GM12878 (cell line): ENCODE measurements at regions not wholly inside any gene's neighbourhood (a gene's known extent, or its start where the extent isn't known, plus 50 kb on each side); places are given as distances from the start of the nearest gene placed in this dataset.

Experiments
- ATAC-seq: fragments of 200-7000 bp; cut with Tn5 transposase; 3 replicates; pipeline ENCODE4 v1.9.1; 2020; ENCODE audit warnings: mild to moderate bottlenecking, moderate library complexity
- BruUV-seq: library from RNA; stranded (reverse); fragments of 400-500 nt; replicated peaks from 2 replicates; lab custom pipeline; 2021; lab: Mats Ljungman, UMichigan
- CTCF ChIA-PET: fragments of 300-600 bp; sonication (Branson Sonifier 250); formaldehyde crosslinking; extraction: SDS; loops from one replicate; lab custom pipeline; 2021; ENCODE audit warnings: inconsistent platforms; lab: Yijun Ruan, JAX
- POLR2A ChIA-PET: fragments of 350-600 bp; formaldehyde crosslinking; extraction: SDS; loops from one replicate; lab custom pipeline; 2021; ENCODE audit warnings: inconsistent platforms; lab: Charles Lee
- RAD21 ChIA-PET: fragments of 300-600 bp; sonication (Branson Sonifier 250); formaldehyde crosslinking; loops from one replicate; lab custom pipeline; 2023; ENCODE audit warnings: antibody characterized with exemption; ENCODE audit not compliant: unreplicated experiment; lab: Charles Lee
- SMC1A ChIA-PET: fragments of 300-600 bp; sonication (Branson Sonifier 250); formaldehyde crosslinking; loops from one replicate; lab custom pipeline; 2023; ENCODE audit not compliant: unreplicated experiment, uncharacterized antibody; lab: Charles Lee
- DNase-seq: peaks from one replicate; pipeline ENCODE4 v3.0.0-alpha.2; 2011; ENCODE audit warnings: low read depth, low spot score
- FAIRE-seq: peaks from 3 replicates; lab custom pipeline; 2011; peaks lifted over from hg19 to GRCh38; lab: Jason Lieb, UNC
- H2AFZ ChIP-seq: 2 replicates; pipeline ENCODE4 v1.6.0; 2011; ENCODE audit warnings: low read depth, low read length, control low read depth; ENCODE audit not compliant: control insufficient read depth
- H3K27ac ChIP-seq: 2 replicates; pipeline ENCODE4 v1.5.1; 2011; ENCODE audit warnings: control low read depth; ENCODE audit not compliant: control insufficient read depth, insufficient read depth
- H3K27me3 ChIP-seq, 2 experiments: replicated peaks in 1 of 2; 2 replicates each; pipeline versions ENCODE4 v1.6.0 to v1.6.1; 2011; ENCODE audit warnings: low read length in 1 of 2; ENCODE audit not compliant: control insufficient read depth in 2 of 2, insufficient read depth in 2 of 2
- H3K36me3 ChIP-seq, 2 experiments: 2 replicates each; pipeline ENCODE4 v1.5.1; 2011; ENCODE audit warnings: low read length in 1 of 2; ENCODE audit not compliant: control insufficient read depth in 2 of 2, insufficient read depth in 2 of 2
- H3K4me1 ChIP-seq: 2 replicates; pipeline ENCODE4 v1.6.1; 2011; ENCODE audit warnings: mild to moderate bottlenecking, low read length, moderate library complexity, mixed read lengths; ENCODE audit not compliant: control insufficient read depth, insufficient read depth
- H3K4me2 ChIP-seq: 2 replicates; pipeline ENCODE4 v1.6.0; 2011; ENCODE audit warnings: control low read depth; ENCODE audit not compliant: control insufficient read depth, insufficient read depth
- H3K4me3 ChIP-seq: fragments of 200-600 bp; sonication (generic); 2 replicates; pipeline ENCODE4 v1.5.1; 2016
- H3K79me2 ChIP-seq: 2 replicates; pipeline ENCODE4 v1.6.0; 2011; ENCODE audit warnings: low read length; ENCODE audit not compliant: control insufficient read depth, insufficient read depth
- H3K9ac ChIP-seq: 2 replicates; pipeline ENCODE4 v1.8.0; 2011; ENCODE audit warnings: low read length, control low read depth, mixed read lengths; ENCODE audit not compliant: control insufficient read depth, insufficient read depth
- H3K9me3 ChIP-seq: replicated peaks from 3 replicates; pipeline ENCODE4 v1.5.1; 2011; ENCODE audit warnings: mild to moderate bottlenecking, low read length; ENCODE audit not compliant: control insufficient read depth, insufficient read depth
- H4K20me1 ChIP-seq: 2 replicates; pipeline ENCODE4 v1.6.0; 2011; ENCODE audit not compliant: control insufficient read depth, insufficient read depth
- ATF3 ChIP-seq: IDR thresholded peaks from 2 replicates; pipeline ENCODE4 v1.6.1; 2011; ENCODE audit warnings: low read depth, mild to moderate bottlenecking, low read length, moderate library complexity, borderline replicate concordance; ENCODE audit errors: extremely low read depth
- ATF7 ChIP-seq: fragments of 450-650 bp; IDR thresholded peaks from 2 replicates; pipeline ENCODE4 v1.6.1; 2016; ENCODE audit warnings: low read depth, mild to moderate bottlenecking
- EZH2 ChIP-seq: IDR thresholded peaks from 2 replicates; pipeline ENCODE4 v1.6.1; 2012; ENCODE audit warnings: low read depth, mild to moderate bottlenecking, control low read depth, inconsistent platforms, low read length, borderline replicate concordance; ENCODE audit not compliant: control insufficient read depth
- GABPA ChIP-seq: IDR thresholded peaks from 2 replicates; pipeline ENCODE4 v1.6.1; 2014; ENCODE audit warnings: antibody characterized with exemption, low read depth, mild to moderate bottlenecking, inconsistent platforms
- HSF1 ChIP-seq: fragments of 150-350 bp; IDR thresholded peaks from 2 replicates; pipeline ENCODE4 v1.6.1; 2014; ENCODE audit warnings: mild to moderate bottlenecking, low read depth, low read length
- KDM1A ChIP-seq: fragments of 200-600 bp; sonication (generic); IDR thresholded peaks from 2 replicates; pipeline ENCODE4 v1.6.1; 2016; ENCODE audit warnings: borderline replicate concordance
- PML ChIP-seq: IDR thresholded peaks from 2 replicates; pipeline ENCODE4 v1.6.1; 2012; ENCODE audit warnings: low read length, inconsistent platforms
- SREBF1 ChIP-seq: IDR thresholded peaks from 2 replicates; pipeline ENCODE4 v1.6.1; 2012; ENCODE audit warnings: mild to moderate bottlenecking, low read length
- SUZ12 ChIP-seq: fragments of 200-600 bp; sonication (generic); IDR thresholded peaks from one replicate; pipeline ENCODE4 v1.6.1; 2018; ENCODE audit warnings: antibody characterized with exemption, mild to moderate bottlenecking; ENCODE audit not compliant: unreplicated experiment
- ZBED1 ChIP-seq: IDR thresholded peaks from 2 replicates; pipeline ENCODE4 v1.6.1; 2016; ENCODE audit warnings: borderline replicate concordance
- ZBTB4 ChIP-seq: fragments of 450-650 bp; formaldehyde crosslinking; IDR thresholded peaks from 2 replicates; pipeline ENCODE4 v1.4.0; 2022; ENCODE audit warnings: mild to moderate bottlenecking, moderate library complexity
- ZNF217 ChIP-seq: fragments of 450-650 bp; IDR thresholded peaks from 2 replicates; pipeline ENCODE4 v1.6.1; 2017; ENCODE audit warnings: antibody characterized with exemption, mild to moderate bottlenecking
- ZNF687 ChIP-seq: fragments of 450-650 bp; IDR thresholded peaks from 2 replicates; pipeline ENCODE4 v1.6.1; 2017; ENCODE audit warnings: mild to moderate bottlenecking, moderate library complexity
- ZZZ3 ChIP-seq: IDR thresholded peaks from 2 replicates; pipeline ENCODE4 v1.6.1; 2011; ENCODE audit warnings: low read depth; ENCODE audit not compliant: control insufficient read depth, insufficient read length
- WGBS: methylation state at CpG from one replicate; pipeline ENCODE4 v1.1.6; 2016; ENCODE audit warnings: low lambda C conversion rate; ENCODE audit not compliant: insufficient replicate concordance, insufficient coverage; ENCODE audit errors: missing lambda C conversion rate; 5-methylcytosine and 5-hydroxymethylcytosine counted together
- in situ Hi-C: fragments of 300-500 bp; cut with MboI; formaldehyde crosslinking; loops from 9 replicates; pipeline ENCODE4 v1.14.3; 2018; ENCODE audit warnings: mixed read lengths
- intact Hi-C: fragments of 100-400 bp; cut with micrococcal nuclease; formaldehyde crosslinking; loops from one replicate; pipeline ENCODE4 v1.14.2; 2022; ENCODE audit not compliant: unreplicated experiment

- Histone ChIP-seq H3K9ac (no peak overlapping the region), H3K27ac (no peak overlapping the region), H3K4me1 (no peaks in the 10 kb centered on the region), H4K20me1 (no peaks in the 10 kb centered on the region), H3K36me3 (no peaks in the 10 kb centered on the region), H3K4me2 (no peak overlapping the region), H3K27me3 (no peaks in the 10 kb centered on the region; a peak in 1 of 4 replicates)
- POLR2A ChIA-PET, result no interaction called here
- no TSS peak for BruUV-seq
- no peak for ATAC-seq
- TF ChIP-seq GABPA (no peak), ZZZ3 (no peak), HSF1 (no peak), EZH2 (no peak), ATF7 (no peak), KDM1A (no peak), ATF3 (no peak), SUZ12 (no peak), ZBTB4 (no peak), SREBF1 (no peak), ZNF217 (no peak), ZBED1 (no peak), PML (no peak), ZNF687 (no peak)
- TF ChIP-seq, all 136 proteins: peak for 0
- CTCF ChIA-PET, result interaction anchor here (0.6 to 1.3 kb wide), 3 partner anchors 13 to 198 kb away, joined by 3 read pairs; no protein-coding TSS in a partner anchor
- in situ Hi-C loops, result loop anchor here (10.0 kb wide), 1 partner anchor 166 kb away; the partner anchor contains the start of gene ARL8B
- Histone ChIP-seq H3K79me2 (no peaks in the 10 kb centered on the region), H2AFZ (no peak overlapping the region), H3K9me3 (no peaks in the 10 kb centered on the region), H3K4me3 (no peak overlapping the region)
- SMC1A ChIA-PET, result interaction anchor here (1.2 kb wide), 1 partner anchor 13 kb away, joined by 3 read pairs; no protein-coding TSS in a partner anchor
- RAD21 ChIA-PET, result no interaction called here
- intact Hi-C loops, result no loop called here
- WGBS, result 62% methylated on average over 3 of the region's 3 CpGs
- DNase-seq, result no peak
- peak; percentile 44 for FAIRE-seq
Observed at GRCh38 chr3:5290915-5291314, 103.4 kb downstream of the EDEM1 start.
